Fibroblast of the aortic adventitia (primary cell): ENCODE measurements at regions not wholly inside any gene's neighbourhood (a gene's known extent, or its start where the extent isn't known, plus 50 kb on each side); places are given as distances from the start of the nearest gene placed in this dataset.
A peak's percentile ranks its signal among the peaks of the same experiment; 100 is the strongest.

Experiments used
- DNase-seq: peaks from one replicate; pipeline ENCODE4 v3.0.0-alpha.2; 2010; ENCODE audit warnings: low read depth
- H3K4me3 ChIP-seq: 2 replicates; pipeline ENCODE4 v1.5.1; 2011; ENCODE audit warnings: low read depth, mild to moderate bottlenecking, control low read depth, low read length, moderate library complexity
- CTCF ChIP-seq: IDR thresholded peaks from 2 replicates; pipeline ENCODE4 v1.5.1; 2011; ENCODE audit warnings: mild to moderate bottlenecking, low read length, control low read depth, inconsistent platforms; ENCODE audit not compliant: insufficient read depth

GRCh38 chr2:223232285-223232684, 180.3 kb downstream of the KCNE4 start:
- no peak overlapping the region for H3K4me3 ChIP-seq
- DNase-seq: no peak
- TF ChIP-seq CTCF: no peak

GRCh38 chr2:223232896-223233295, 180.9 kb downstream of the KCNE4 start:
- no peak for TF ChIP-seq CTCF
- no peak for DNase-seq
- no peak overlapping the region for H3K4me3 ChIP-seq

GRCh38 chr2:223235986-223236385, 184.0 kb downstream of the KCNE4 start:
- no peak overlapping the region for H3K4me3 ChIP-seq
- no peak for TF ChIP-seq CTCF
- DNase-seq: no peak

GRCh38 chr2:223238301-223238700, 186.3 kb downstream of the KCNE4 start:
- no peak overlapping the region for H3K4me3 ChIP-seq
- DNase-seq: no peak
- no peak for TF ChIP-seq CTCF

- DNase-seq: no peak
Observed at GRCh38 chr2:223243233-223243632, 191.2 kb downstream of the KCNE4 start.

GRCh38 chr2:223247136-223247535, 195.1 kb downstream of the KCNE4 start:
- DNase-seq: peak; percentile 60
- H3K4me3 ChIP-seq: no peak overlapping the region

More at GRCh38 chr2:223243233-223243632, 191.2 kb downstream of the KCNE4 start:
- TF ChIP-seq CTCF: no peak
- H3K4me3 ChIP-seq: no peak overlapping the region

More at GRCh38 chr2:223247136-223247535, 195.1 kb downstream of the KCNE4 start:
- peak; percentile 61 for TF ChIP-seq CTCF
